Spinal cord (tissue), 9 donors: ENCODE measurements at regions not wholly inside any gene's neighbourhood (a gene's known extent, or its start where the extent isn't known, plus 50 kb on each side); places are given as distances from the start of the nearest gene placed in this dataset.
A peak's percentile ranks its signal among the peaks of the same experiment; 100 is the strongest.
"Not testable (repeated sequence)": the region's sequence is repeated elsewhere in the genome, so short reads cannot be mapped to it uniquely, and the experiment has no call there.

Experiments
- DNase-seq, 6 donors: peaks; one replicate each; pipeline versions ENCODE4 v3.0.0 to v3.0.0-alpha.2; 2013 to 2015; ENCODE audit warnings: low spot score in 6 of 6, low read depth in 4 of 6
- H3K27ac ChIP-seq: one replicate; pipeline ENCODE4 v1.5.1; 2013; ENCODE audit warnings: low read depth, low read length, control low read depth
- H3K27me3 ChIP-seq: one replicate; pipeline ENCODE4 v1.6.1; 2013; ENCODE audit warnings: low read length; ENCODE audit not compliant: control insufficient read depth, insufficient read depth
- H3K36me3 ChIP-seq: one replicate; pipeline ENCODE4 v1.6.1; 2013; ENCODE audit warnings: low read length; ENCODE audit not compliant: control insufficient read depth, insufficient read depth
- H3K4me1 ChIP-seq: one replicate; pipeline ENCODE4 v1.6.1; 2013; ENCODE audit warnings: low read length; ENCODE audit not compliant: control insufficient read depth, insufficient read depth
- H3K4me3 ChIP-seq: one replicate; pipeline ENCODE4 v1.5.1; 2013; ENCODE audit warnings: low read depth, low read length, control low read depth
- H3K9me3 ChIP-seq: one replicate; pipeline ENCODE4 v1.6.1; 2013; ENCODE audit warnings: low read length; ENCODE audit not compliant: control insufficient read depth, insufficient read depth
- WGBS: methylation state at CpG from one replicate; pipeline ENCODE4 v1.1.5; 2013; ENCODE audit warnings: missing lambda C conversion rate; ENCODE audit not compliant: insufficient coverage; 5-methylcytosine and 5-hydroxymethylcytosine counted together
- donor health status: healthy.

- WGBS = no CpG with 5 or more reads among the region's 2 CpGs
- H3K27ac ChIP-seq = no peak overlapping the region
- peaks cover 2% of the 10 kb centered on the region for H3K27me3 ChIP-seq
- H3K4me1 ChIP-seq = no peaks in the 10 kb centered on the region
- H3K9me3 ChIP-seq = peaks cover 5% of the 10 kb centered on the region
- DNase-seq = no peak
- no peaks in the 10 kb centered on the region for H3K36me3 ChIP-seq
- H3K4me3 ChIP-seq = no peak overlapping the region
Observed at GRCh38 chrX:95953564-95953963, 731.1 kb upstream of the DIAPH2 start.

GRCh38 chrX:95956745-95957144, 727.9 kb upstream of the DIAPH2 start:
- Histone ChIP-seq H3K36me3 (no peaks in the 10 kb centered on the region), H3K9me3 (peaks cover 5% of the 10 kb centered on the region), H3K4me3 (no peak overlapping the region), H3K27ac (no peak overlapping the region), H3K4me1 (no peaks in the 10 kb centered on the region), H3K27me3 (no peaks in the 10 kb centered on the region)
- peak in 1 of 6 donors; percentile 7 for DNase-seq
- 80% methylated on average over 1 of the region's 1 CpG for WGBS

GRCh38 chrX:95973456-95974095, 711.1 kb upstream of the DIAPH2 start:
- not testable (repeated sequence) for H3K27ac ChIP-seq, H3K4me3 ChIP-seq, H3K36me3 ChIP-seq, H3K27me3 ChIP-seq, H3K9me3 ChIP-seq, H3K4me1 ChIP-seq
- peak in 1 of 6 donors; percentile 1 for DNase-seq
- WGBS = 75% methylated on average over 5 of the region's 9 CpGs

DNA sequence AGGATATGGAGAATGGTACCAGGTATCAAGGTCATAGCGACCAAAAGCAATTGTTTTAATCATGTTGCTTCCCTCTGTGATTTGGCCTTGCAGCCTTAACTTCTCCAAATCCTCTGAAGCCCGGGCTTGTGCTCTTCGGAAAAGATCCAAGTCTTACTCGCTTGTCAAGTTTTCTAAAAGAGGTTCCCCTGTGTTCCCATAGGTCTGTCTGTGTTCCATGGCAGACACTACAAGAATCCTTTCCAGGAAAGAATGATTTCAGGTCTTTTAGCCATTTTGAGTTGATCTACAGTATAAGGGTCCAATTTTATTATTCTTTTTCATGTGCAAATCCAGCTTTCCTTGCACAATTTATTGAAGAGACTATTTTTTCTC, 710.6 kb upstream of the DIAPH2 start:
- H3K36me3 ChIP-seq = no peaks in the 10 kb centered on the region
- WGBS = 65% methylated on average over 4 of the region's 4 CpGs
- H3K4me1 ChIP-seq = no peaks in the 10 kb centered on the region
- peaks cover 2% of the 10 kb centered on the region for H3K27me3 ChIP-seq
- DNase-seq = no peak
- H3K9me3 ChIP-seq = no peaks in the 10 kb centered on the region
- no peak overlapping the region for H3K4me3 ChIP-seq
- H3K27ac ChIP-seq = no peak overlapping the region

- Histone ChIP-seq H3K27me3 (peaks cover 2% of the 10 kb centered on the region), H3K9me3 (no peaks in the 10 kb centered on the region), H3K27ac (no peak overlapping the region), H3K4me3 (no peak overlapping the region), H3K36me3 (no peaks in the 10 kb centered on the region), H3K4me1 (no peaks in the 10 kb centered on the region)
- 73% methylated on average over 4 of the region's 5 CpGs for WGBS
- DNase-seq = no peak
Observed at GRCh38 chrX:95974890-95975289, 709.8 kb upstream of the DIAPH2 start.

GRCh38 chrX:95995583-95995982, 689.1 kb upstream of the DIAPH2 start:
- H3K36me3 ChIP-seq = no peaks in the 10 kb centered on the region
- WGBS = 80% methylated on average over 1 of the region's 3 CpGs

GRCh38 chrX:95996294-95996693, 688.3 kb upstream of the DIAPH2 start:
- DNase-seq = no peak
- H3K36me3 ChIP-seq = no peaks in the 10 kb centered on the region
- H3K4me1 ChIP-seq = no peaks in the 10 kb centered on the region
- peaks cover 3% of the 10 kb centered on the region for H3K27me3 ChIP-seq
- no CpG with 5 or more reads among the region's 1 CpG for WGBS
- no peak overlapping the region for H3K4me3 ChIP-seq
- no peak overlapping the region for H3K27ac ChIP-seq
- no peaks in the 10 kb centered on the region for H3K9me3 ChIP-seq

More at GRCh38 chrX:95995583-95995982, 689.1 kb upstream of the DIAPH2 start:
- DNase-seq = no peak
- no peak overlapping the region for H3K27ac ChIP-seq
- no peaks in the 10 kb centered on the region for H3K4me1 ChIP-seq
- peaks cover 3% of the 10 kb centered on the region for H3K27me3 ChIP-seq
- no peaks in the 10 kb centered on the region for H3K9me3 ChIP-seq
- no peak overlapping the region for H3K4me3 ChIP-seq

DNA sequence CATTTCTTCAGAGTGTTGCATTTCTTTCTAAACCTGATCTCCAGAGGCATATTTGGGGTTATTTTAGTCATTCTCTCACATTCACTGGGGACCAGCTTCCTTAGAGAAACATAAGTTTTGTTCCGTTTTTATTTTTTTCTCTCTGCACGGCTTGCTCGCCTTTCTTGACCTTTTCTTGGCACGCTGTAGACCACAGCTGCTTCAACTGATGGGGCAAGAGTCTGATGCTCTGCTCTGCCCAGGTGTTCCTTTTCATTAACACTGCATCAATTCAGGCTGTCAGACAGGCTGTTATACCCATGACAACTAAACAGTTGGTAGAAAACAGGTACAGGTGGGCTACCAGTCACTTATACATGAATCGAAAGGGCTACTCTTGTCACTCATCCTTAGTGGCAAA, 682.2 kb upstream of the DIAPH2 start:
- no peaks in the 10 kb centered on the region for H3K4me1 ChIP-seq
- no peaks in the 10 kb centered on the region for H3K36me3 ChIP-seq
- no peaks in the 10 kb centered on the region for H3K9me3 ChIP-seq
- no peak overlapping the region for H3K4me3 ChIP-seq
- no peak overlapping the region for H3K27ac ChIP-seq
- DNase-seq = peak in 1 of 6 donors; percentile 3
- 50% methylated on average over 4 of the region's 5 CpGs for WGBS
- peaks cover 6% of the 10 kb centered on the region for H3K27me3 ChIP-seq

DNA sequence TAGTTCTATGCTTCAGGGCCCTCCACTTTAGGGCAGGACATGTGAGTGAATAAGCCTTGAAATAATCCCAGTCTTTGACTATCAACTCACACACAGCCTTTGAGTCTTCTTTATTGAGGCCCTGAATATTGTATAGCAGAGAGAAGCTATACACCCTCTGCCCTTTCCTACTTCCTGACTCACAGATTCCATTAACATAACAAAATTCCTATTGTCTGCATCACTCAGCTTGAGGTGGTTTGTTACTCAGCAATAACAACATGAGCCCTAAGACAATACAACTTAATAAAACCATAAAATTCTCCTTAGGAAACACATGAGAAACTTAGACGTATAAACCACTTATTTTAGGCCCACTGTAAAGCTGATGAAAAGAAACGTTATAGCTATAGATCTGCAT, 680.3 kb upstream of the DIAPH2 start:
- WGBS = no CpG with 5 or more reads among the region's 2 CpGs
- DNase-seq = no peak
- Histone ChIP-seq H3K4me1 (no peaks in the 10 kb centered on the region), H3K4me3 (no peak overlapping the region), H3K27ac (no peak overlapping the region), H3K9me3 (no peaks in the 10 kb centered on the region), H3K36me3 (no peaks in the 10 kb centered on the region), H3K27me3 (peaks cover 6% of the 10 kb centered on the region)

- Histone ChIP-seq H3K27ac (no peak overlapping the region), H3K9me3 (no peaks in the 10 kb centered on the region), H3K4me1 (no peaks in the 10 kb centered on the region), H3K4me3 (no peak overlapping the region), H3K36me3 (no peaks in the 10 kb centered on the region), H3K27me3 (peaks cover 3% of the 10 kb centered on the region)
- 79% methylated on average over 4 of the region's 4 CpGs for WGBS
- no peak for DNase-seq
Observed at GRCh38 chrX:96006281-96006680, 678.4 kb upstream of the DIAPH2 start.
